HG02759 (cell line): ENCODE measurements at regions not wholly inside any gene's neighbourhood (a gene's known extent, or its start where the extent isn't known, plus 50 kb on each side); places are given as distances from the start of the nearest gene placed in this dataset.
"Not testable (repeated sequence)": the region's sequence is repeated elsewhere in the genome, so short reads cannot be mapped to it uniquely, and the experiment has no call there.

ENCODE experiments used
- ATAC-seq: cut with Tn5 transposase; IDR thresholded peaks from one replicate; pipeline ENCODE4 v1.9.1; 2021; ENCODE audit warnings: mild to moderate bottlenecking, moderate library complexity; ENCODE audit not compliant: unreplicated experiment

DNA sequence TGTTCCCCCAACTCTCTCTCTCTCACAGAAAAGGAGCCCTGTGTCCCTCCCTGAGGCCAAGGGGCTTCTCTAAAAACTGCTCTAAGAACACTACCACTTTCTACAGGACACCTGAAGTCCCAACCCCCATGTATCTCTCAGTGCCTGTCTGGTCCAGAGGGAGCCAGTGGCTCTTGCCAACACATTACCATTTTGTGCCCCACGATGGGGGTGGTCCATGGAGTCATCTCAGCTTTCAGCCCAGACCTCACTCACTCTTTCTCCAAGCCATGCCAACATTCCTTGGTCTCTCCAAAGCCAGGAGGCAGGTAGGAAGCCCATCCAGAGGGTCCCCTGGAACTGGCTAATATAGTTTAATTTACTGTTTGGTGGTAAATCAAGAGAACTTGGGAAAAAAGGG lies 962.1 kb upstream of the DEFB115 start:
- not testable (repeated sequence) for ATAC-seq

DNA sequence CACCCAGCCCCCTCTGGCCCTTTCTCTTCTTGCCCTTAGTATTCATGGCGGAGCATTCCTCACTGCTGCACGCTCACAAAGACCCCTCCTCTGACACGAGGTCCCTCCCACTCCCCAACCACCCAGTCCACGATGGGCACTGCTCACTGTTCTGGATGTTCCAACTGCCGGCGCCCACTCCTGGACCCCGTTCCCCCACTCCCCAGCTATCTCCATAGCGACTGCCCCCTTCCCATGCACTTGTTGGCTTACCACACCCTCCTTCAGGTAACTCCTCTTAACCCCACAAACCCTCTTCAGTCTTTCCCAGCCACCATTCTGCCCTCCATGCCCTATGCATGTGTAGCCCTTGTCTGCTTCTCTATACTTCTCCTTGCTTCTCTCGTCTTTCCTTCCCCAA lies 961.5 kb upstream of the DEFB115 start:
- ATAC-seq = not testable (repeated sequence)

DNA sequence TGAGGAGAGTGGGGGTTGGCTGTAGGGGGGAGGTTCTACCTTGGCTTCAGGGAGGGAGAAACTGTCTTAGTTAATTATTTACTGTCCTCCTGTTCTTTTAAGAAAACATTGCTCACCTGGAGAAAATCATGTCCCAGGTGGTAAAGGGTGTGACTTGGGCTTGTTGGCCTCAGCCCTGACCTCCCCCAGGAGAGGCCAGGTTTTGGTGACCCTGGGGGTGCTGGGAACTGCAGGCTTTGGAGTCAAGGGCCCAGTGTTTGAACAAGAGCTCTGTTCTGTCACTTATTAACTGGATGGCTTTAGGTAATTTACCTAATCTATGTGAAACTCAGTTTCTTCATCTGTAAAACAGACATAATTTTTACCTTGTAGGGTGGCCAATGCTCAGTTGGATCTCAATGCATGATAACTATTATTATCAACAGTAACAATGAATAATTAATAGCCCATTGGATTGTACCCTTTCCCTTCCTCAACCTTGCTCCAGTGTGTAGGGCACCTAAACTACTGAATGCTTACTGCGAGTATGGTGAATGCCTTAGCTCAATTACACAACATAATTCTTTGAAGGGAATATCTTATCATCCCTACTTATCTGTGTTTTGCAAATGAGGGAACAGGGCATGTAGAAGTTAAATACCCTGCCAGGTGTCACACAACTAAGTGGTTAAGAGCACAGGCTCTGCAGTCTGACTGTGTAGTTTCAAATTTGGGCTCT lies 959.4 kb upstream of the DEFB115 start:
- ATAC-seq = not testable (repeated sequence)

DNA sequence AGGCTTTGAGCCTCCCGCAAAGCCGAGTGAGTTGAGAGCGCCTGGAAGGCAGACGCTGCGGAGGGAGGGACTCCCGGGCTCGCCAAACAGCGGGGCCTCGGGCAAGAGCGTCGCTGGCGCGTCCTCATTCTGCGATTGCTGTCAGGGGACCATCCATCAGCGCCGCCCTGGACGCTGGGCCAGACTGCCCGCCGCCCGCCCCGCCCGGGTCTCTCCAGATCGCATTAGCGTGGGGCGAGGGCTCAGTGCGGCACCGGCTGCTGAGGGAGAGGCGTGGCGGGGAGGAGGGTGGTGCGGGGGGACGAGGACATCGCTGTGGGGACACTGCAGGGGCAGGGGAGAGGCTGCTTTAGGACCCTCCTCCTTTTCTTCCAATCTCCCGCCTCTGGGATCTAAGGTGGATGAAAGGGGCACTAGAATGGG lies 957.2 kb upstream of the DEFB115 start:
- not testable (repeated sequence) for ATAC-seq

DNA sequence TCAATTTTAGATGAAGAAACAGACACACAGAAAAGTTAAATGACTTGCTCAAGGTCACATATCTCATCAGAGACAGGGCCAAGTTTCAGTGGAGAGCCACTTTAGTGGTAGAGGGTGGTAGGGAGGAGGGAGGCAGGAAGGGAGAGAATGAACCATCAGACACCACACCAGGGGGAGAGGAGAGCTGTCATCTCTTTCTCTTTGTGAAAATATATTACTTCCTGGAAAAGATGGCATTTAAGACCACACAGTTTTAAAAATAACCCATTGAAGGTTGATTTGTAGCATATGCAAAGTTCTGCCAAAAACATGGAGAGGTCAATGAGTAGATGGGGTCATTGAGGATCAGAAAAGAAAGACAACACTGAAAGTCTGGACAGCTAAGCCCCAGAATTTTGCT lies 954.7 kb upstream of the DEFB115 start:
- not testable (repeated sequence) for ATAC-seq

DNA sequence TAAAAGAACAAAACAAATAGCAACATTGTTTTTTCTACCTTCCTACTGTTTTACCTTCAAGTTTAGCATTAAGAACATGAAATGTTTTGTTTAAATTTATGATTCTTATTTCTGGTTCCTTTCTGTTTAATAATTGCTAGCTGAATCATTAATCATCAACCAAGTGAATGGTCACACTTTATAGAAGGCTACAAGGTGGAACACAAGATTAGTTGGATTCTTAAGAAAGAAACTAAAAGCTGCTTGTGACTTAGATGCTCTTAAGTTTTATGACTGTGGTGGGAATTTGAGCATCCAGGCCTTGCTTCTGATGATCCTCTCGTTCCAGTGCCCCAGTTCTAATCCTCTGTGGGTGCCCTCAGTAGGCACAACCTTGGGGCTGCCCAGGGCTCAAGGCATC lies 947.5 kb upstream of the DEFB115 start:
- not testable (repeated sequence) for ATAC-seq

DNA sequence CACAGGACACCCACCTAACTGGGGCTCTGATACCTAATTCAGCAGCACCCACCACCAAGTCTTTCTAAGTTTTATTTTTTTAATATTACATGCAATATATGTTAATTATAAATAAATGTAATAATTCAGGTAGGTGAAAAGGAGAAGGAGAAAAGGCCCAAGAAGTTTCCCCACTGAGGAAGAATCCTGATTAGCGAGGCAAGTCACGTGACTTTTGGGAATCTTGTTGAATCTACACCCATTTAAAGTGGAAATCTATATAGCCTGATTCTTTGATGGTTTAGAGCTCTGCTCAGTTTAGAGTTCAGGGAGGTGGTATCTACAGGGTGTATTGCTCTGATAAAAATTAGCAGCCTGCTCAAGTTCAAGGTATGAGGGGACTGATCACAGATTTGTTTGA lies 947.1 kb upstream of the DEFB115 start:
- not testable (repeated sequence) for ATAC-seq

DNA sequence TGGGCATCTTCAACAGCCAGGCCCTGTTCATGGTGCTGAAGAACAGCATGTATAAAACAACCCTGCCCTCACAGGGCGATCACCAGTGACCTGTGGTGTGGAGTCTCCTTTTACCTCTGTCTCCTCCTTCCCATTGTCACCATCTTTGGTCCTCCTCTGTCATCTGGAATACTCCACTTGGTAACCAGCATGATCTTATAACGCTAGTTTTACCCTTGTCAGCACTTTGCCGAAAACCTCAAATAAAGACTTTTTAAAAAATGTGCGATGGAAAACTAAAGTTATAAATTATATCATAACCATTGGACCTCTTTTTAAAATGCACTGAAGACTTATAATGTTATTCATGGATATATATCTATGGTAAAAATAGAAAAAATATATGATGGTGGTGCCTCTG lies 945.2 kb upstream of the DEFB115 start:
- ATAC-seq = not testable (repeated sequence)

DNA sequence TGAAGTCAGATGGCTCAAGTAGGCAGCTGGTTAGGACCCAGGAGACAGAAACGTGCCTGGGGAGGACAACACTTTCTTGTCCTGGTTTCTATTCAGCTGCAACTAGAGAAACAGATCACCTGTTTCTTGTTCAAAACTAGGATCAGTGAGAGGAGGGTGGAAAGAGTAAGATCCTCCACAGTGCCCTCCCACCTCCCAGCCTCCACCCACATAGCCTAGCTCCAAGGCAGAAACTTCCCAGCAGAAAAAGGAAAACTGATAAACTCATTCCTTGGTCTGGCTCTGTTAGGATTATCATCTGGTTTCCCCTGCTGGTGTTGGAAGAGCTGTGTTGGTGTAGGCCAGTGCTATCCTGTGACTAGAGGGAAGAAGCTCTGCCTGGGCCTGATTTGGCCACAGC lies 943.8 kb upstream of the DEFB115 start:
- not testable (repeated sequence) for ATAC-seq

DNA sequence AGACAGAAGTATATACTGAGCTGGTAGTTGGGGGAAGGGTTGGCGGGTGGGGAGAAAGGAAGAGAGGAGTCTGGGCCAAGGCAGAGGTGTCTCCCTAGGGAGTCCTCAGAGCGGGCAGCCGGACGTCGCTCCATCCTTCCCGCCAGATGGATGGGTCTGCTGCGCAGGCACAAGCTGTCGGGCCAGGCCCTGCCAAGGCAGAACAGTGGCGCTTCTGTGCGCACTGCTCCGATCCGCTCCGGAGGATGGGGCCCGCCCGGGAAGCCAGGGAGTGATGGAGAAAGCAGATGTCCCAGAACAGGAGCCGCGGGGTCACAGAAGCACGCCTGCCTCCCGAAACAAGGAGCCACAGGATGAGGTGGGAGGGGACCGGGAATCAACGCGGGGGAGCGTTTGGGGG lies 941.4 kb upstream of the DEFB115 start:
- ATAC-seq = not testable (repeated sequence)

DNA sequence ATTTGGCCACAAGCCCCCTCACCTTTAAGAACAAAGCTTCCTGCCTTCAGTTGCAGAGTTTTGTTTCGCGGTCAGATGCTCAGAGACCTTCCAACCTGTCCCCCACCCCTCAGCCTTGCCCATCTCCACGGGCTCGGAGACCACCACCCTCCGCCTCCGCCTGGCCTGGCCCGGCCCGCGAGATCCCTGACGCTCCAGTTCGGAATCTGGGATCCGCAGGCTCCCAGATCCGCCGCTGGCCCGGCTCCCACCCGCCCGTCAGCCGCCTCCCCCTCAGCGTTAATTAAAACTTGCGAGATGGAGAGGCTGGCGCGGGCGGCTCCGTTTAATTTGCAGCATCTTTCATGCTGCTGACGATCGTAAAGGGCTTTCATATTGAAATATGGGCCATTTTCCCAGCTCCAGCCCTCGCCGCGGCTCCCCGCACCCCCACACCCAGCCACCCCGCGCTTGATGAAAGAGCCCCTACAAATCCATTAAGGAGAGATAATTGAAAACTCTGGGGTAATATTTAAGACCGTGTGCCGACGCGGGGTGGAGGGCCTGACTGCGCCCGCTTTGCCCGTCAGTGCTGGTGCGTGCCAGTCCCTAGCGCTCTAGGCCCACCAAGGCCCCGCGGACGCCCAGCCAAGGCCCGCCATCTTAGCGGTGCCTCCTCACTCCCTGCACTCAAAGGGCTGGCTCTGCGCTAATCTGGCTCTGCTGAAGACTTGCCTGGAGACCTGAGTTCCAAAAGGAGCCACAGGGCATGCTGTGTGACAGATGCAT lies 940.7 kb upstream of the DEFB115 start:
- ATAC-seq = not testable (repeated sequence)

DNA sequence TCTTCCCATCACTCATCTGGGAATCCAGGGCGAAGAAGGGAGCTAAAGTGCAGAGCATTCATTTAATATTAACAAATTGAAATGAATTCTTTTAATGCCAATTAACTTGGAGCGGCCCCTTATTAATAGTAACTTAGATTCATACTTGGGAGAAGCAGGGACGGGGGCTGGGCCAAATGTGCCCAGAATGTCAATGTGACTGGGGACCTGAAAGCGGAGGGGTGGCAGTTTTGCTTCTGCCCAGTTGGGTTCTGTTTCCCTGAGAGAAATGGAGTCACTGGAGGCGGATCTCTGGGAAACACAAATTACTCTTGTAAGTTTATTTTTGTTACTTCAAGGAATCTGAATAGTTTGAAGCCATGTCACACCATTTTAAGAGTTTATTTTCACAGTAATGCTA lies 923.7 kb upstream of the DEFB115 start:
- ATAC-seq = not testable (repeated sequence)

DNA sequence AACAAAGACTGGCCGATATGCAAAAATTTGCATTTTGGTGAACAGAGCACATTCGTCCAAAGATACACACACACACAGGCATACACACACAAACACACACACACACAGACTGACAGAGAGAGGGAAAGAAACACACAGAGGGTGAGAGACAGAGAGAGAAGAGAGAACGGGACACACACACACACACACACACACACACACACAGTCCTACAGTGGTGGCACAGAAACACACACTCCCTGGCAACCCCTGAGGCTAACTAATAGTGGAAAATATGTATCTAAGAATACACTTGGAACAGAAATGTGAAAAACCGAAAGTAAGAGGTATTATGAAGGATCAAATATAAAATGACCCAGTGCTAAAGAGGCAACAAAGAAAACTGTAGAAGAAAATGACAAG lies 919.9 kb upstream of the DEFB115 start:
- ATAC-seq = not testable (repeated sequence)

DNA sequence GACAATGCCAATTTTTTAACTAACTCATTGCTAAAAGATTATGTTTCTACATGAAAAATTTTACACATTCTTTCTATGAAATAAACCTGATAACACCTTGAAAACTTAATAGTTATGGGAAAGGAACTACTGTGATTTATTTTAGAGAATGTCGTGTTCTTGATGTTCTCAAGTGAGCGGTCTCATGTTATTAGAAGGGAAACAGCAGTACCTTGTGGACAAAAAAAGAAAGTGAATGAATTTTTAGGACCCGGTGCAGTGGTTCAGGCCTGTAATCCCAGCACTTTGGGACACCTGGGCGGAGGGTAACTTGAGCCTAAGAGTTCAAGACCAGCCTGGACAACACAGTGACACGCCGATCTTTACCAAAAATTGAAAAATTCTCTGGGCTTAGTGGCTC lies 908.5 kb upstream of the DEFB115 start:
- not testable (repeated sequence) for ATAC-seq

DNA sequence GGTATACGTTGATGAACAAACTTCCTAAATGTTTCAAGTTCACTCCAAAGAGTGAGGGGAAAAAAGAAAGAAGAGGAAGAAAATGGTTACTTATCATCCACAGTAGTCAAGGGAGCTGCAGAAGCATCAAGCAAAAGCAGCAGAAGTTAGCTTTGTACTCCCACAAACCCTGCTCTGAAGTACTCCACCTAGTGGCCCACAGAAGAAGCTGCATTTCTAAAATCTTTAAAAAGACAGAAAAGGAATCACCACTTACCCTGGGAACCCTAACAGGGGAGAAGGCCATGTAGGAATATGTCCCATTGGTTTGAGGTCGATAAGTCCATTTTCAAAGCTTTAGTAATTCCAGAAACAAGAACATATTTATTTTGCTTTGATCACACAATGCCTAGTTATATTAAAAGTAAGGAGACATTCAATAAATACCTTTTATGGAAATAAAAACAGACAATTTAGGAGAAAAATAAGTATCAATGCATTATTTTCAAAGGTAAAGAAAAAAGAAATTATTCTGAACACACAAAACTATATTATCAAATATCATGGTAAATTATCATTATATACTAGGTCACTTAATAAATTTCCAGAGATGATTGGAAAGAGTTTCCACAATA lies 900.5 kb upstream of the DEFB115 start:
- not testable (repeated sequence) for ATAC-seq

DNA sequence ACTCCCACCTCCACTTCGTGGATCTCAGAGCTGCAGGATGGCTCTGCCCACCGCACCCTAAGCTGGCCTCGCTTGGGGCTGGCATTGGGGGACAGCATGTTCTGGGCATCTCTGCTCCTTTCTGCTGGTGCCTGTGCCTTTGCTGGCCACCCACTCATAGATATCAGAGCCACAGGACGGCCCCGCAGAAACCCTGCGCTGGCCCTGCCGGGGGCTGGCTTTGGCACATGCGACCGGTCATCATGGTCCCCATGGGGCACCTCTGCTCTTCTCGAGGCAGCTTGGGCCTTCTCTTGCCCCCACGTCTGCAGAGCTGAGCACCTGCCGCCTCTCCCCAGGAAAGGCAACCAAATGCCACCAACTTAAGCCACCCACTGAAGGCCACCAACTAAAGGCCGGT lies 895.7 kb upstream of the DEFB115 start:
- ATAC-seq = not testable (repeated sequence)

DNA sequence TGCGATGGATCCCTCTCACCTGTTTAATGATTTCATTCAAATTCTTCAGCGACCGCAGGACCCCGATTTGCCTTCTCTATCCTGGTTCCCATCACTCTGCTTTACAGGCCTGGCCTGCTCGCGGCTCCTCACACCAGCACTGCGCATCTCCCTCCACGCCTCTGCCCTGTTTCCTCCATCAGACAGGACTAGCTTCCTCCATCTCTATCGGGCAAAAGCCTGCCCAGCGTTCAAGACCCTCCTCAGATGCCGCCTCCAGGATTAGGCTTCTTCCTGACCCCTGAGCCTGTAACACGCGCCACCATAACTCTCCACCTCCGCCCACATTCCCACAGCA lies 881.1 kb upstream of the DEFB115 start:
- not testable (repeated sequence) for ATAC-seq

DNA sequence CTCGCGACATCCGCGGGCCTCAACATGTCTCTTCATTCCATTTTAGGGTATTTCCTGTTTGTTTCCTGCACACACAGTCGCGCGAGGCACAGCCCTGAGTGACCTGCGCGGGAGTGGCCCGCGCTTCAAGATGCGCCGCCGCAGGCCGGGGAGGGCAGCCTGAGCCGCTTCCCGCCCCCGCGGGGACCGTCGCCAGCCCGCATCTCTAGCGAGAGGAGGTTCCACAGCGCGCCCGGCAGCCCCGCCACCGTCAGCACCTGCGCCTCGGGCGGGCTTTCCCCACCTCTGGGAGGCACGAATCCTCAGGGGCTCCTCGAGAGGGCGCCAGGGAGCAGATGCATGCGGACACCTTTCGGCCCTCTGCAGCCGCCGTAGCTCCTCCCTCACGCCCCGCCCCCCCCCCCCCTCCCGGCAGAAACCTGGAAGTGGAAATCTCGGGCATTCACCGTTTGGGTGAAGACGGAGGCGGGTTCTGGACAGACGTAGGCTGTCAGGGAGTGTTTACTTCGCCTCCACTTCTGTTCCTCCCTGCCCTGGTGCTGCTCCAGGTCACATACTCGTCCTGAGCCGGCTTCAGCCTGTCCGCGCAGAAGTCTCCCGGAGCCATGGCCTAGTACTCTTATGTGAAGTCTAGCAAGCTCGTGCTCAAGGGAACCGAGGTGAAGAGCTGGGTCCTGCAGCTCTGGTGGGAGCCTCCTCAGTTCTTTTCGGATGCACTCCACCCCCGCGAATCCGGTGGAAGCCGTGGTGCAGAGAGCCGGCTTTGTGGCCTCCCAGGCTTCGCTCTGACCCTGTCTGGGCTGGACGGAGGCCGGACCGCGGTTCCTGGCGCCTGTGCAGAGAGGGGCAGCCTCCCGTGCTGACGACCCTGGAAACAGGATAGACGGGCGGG lies 880.5 kb upstream of the DEFB115 start:
- ATAC-seq = peak; percentile 97

DNA sequence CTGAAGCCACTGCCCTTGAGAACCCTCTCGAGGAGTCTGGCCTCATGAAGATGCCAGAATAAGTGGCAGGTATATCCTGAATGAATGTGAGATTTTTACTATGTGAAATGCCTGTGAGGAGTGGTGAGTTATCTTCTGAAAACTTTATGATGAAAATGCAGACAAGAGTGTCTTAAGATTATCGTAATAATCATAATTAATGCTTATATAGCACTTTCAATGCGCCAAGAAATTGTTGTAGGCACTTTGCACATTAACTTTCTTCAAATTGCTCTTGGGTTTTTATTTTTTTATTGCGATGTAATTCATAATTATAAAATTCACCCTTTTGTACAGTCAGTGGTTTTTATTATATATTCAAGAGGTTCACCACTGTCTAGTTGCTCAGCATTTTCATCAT lies 879.1 kb upstream of the DEFB115 start:
- not testable (repeated sequence) for ATAC-seq

DNA sequence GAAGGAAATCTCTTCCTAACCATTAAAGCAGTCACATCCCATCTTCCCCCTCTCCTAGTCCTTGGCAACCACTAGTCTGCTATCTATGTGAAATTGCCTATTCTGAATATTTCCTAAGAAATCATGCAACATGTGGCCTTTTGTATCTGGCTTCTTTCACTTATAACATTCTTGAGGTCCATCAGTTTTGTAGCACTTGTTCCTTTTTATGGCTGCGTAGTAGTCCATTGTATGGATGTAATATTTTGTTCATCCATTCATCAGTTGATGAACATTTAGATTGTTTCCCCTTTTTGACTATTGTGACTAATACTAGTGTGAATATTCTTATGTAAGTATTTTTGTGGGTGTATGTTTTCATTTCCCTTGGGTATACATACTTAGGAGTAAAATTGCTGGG lies 878.7 kb upstream of the DEFB115 start:
- ATAC-seq = not testable (repeated sequence)

DNA sequence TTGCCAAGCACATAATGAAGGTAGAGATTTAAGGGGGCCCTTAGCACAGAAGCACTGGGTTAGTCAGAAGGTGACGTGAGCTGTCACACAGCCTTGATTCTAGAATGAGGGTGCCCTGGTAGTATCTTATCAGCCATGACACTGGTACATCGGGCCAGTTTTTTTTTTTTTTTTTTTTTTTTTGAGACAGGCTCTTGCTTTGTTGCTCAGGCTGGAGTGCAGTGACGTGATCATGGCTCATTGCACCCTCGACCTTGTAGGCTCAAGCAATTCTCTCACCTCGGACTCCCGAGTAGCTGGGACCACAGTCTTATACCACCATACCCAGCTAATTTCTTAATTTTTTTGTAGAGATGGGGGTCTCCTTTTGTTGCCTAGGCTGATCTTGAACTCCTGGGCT lies 872.6 kb upstream of the DEFB115 start:
- not testable (repeated sequence) for ATAC-seq
